ENCODE measurements at regions not wholly inside any gene's neighbourhood (a gene's known extent, or its start where the extent isn't known, plus 50 kb on each side); places are given as distances from the start of the nearest gene placed in this dataset.

- TF ChIP-seq EZH2 (IDR thresholded peaks at IDR 0.05; ENCODE audit: insufficient read depth, poor library complexity, severe bottlenecking): no peak
- no peak for TF ChIP-seq EZH2phosphoT487 (IDR thresholded peaks at IDR 0.05; ENCODE audit: insufficient read depth, low read depth)
Measured at GRCh38 chr3:197447057-197447456, 108.7 kb downstream of the BDH1 start.
